ENCODE measurements at regions not wholly inside any gene's neighbourhood (a gene's known extent, or its start where the extent isn't known, plus 50 kb on each side); places are given as distances from the start of the nearest gene placed in this dataset.

DNA sequence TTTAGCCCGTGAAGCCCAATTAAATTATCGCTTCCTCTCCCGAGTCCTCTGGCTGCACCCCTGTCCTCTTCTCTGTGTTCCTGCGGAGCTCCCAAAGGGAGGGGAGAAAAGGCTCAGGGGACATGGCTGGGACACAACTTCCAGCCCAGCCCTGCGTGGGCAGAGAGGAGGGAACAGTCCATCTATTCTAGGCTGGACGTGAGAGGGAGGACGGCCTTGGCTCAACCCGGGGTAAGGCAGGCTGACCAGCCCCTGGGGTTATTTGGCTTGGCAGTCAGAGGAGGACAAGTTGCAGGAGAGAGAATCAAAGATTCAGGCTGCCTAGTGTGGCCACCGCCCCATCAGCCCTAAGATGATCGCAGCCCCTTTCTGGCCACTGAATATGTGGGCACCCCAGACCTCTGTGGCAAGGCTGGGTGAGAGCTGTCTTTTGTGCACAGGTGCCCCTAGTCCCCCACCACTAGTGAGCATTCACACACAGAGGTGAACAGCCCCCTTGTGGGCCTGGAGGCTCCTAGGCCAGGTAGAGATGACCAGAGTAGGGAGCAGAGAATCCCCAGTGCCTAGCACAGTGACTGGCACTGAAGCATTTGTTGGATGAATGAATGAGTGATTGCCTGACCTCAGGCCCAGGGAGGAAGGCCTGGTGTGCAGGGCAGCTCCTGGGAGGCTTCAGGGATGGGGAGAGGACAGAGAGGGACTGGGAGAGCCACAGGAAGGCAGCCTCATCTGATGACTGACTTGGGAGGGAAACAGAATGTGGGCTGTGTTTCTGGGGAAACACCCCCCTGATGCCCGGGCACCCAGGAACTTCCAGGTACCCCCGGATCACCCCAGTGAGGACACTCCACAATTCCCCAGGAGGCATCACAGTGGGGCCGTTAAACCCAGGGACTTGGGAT lies 133.9 kb downstream of the C9orf50 start:
- no peak for DNase-seq

DNA sequence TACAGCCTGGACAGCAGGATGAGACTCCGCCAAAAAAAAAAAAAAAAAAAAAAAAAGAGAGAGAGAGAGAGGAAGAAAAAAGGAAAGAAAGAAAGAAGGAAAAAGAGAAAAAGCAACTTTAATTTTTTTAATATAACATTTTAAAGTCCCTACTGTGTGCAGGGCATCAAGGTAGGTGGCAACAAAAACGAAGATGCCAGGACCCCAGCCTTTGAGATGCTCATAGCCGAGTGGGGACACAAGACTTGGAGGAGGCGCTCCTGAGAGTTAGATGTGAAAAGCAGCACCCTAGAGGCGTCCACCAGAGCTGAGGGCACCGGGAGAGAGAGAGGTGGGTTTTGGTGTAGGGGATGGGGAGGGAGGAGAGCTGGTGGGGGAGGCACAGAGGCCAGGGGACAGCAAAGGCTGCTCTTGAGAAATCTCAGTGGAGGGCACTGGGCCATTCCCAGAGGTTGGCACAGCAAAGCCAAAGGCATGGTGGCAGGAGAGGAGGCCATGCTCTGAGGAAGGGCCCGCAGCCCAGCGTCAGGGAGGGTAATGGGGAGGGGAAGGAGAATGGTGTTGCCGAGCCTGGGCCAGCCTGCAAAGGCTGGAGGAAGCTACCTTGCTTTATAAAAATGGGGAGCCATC lies 135.6 kb downstream of the C9orf50 start:
- no peak for DNase-seq

DNA sequence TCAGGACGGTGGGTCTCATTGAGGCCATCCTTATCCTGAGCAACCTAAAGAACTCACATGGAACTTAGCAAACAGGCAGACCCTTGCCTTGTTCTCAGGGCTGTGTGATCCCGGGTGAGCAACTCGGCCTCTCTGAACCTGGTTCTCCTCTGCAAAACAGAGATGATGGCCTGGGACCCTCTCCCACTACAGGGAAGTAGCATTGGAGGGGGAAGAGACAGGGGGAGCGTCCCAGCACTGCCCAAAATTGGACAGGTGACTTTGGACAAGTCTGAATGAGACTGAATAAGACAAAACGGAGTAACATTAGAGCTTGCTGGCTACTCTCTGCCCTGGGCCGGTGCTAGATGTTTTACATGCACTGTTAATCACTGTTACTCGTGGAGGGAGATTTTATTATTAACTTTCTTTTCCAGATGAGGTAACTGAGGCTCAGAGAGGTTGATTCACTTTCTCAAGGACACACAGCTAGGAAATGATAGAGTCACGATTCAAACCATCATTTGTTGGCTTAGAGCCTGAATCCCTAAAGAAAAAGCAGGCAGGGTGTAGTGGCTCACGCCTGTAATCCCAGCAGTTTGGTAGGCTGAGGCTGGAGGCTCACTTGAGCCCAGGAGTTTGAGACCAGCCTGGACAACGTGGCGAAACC lies 136.4 kb downstream of the C9orf50 start:
- no peak for DNase-seq

DNA sequence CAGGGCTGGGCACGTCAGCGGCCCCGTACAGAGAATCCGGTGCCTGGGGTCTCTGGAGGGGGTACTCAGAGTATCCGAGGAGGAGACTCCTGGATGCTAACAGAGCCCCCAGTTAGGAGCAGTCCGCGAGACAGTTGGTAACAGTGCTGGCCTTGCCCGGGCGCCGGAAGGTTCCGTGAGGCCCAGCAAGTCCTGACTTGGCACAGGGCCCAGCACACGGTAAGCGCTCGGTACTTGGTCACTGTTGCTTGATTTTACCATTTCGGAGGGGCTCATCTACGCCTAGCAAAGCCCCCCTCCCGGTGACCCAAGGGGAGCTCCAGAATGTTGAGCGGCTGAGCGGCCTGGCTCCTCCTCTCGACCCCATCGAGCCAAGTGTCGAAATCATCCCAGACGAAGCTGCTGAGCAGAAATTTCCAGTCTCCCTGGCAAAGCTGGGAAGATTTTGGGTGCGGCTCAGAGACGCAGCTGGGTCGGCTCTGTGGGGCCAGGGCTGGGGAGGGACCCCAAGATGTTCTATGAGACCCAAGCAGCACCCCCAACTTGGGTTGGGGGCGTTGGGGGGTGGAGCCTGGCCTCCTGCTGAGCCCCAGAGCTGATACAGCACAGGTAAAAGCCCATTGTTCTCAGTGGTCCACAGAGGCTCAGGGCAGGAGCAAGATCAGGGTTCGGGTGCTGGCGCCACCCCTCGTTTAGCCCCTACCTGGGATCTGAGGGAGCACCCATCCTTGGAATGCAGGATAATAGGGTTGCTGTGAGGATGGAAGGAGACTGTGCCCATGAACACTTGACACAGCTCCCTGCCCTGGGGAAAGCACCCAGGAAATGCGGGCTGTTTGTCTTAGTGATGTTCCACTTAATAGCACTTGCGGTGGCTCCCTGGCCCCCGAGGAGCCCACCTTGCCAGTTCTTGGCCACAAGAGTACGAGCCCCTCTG lies 137.2 kb downstream of the C9orf50 start:
- no peak for DNase-seq

DNA sequence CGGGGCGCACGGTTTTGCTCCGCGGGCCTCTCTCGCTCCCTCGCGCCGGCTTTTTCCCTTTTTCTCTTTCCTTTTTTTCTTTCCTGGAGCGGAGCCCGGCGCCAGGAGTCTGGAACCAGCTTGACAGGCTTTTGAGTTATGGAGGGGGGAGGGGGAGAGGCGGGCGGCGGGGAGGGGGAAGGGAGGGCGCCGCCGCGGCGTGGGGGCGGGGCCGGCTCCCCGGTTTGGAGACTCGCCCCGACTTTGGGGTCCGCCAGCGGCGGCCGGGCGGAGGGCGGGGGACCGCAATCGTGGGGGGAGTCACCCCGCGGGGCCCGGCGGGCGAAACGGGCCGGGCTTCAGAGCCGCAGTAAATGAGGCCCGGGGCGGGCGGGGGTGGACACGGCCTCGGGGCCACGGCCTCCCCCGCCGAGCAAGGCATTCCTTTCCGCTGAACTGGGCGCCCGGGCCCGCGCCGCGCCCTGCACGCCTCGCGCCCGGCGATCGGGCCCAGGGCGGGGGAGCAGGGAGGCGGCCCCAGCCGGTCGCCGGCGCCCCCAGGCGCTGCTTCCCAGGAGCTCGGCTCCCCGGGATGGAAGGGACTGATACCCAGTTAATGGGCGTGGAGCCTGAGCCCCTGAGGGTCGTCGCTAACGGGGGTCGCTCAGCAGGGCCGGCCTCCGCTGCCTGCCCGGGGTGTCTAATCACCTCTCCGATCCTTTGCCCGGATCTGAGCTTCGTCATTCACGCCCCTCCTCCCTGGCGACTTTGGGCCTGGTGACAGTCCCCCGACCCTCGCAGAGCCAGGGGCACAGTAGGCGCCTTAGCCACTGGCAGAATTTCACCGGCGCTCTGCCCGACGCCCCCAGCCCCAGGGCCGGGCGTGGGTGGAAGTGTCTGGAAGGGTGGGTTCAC lies 138.1 kb downstream of the C9orf50 start:
- no peak for DNase-seq

DNA sequence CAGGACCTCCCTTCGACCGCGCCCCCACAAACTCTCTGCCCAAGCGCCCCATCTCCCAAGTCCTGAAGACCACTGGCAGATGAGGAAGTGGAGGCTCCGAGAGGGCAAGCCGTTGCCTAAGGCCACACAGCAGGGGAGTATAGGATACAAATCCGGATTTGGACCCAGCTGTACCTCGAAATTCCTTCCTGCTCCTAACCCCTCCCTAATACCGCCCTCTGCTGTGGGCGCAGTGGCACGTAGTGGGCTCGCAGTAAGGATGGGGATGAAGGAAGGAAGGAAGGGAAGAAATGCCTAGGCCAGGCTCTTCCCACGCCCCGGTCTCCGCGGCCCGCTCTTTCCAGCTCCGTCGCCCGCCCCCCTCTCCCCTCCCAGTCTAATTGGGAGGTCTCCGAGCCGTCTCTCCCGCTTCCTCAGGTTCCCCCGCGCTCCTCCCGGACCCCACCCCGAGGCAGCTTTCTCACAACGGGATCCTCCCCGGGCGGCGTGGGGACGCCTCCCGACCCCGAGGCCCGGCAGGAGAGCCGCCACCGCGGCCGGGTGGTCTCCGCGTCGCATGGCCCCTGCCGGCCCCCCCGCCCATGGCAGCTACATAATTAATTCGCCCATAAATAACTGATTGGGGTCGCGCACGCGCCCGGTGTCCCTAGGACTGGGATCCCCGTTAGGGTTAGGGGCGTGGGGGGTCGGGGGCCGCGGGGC lies 138.9 kb downstream of the C9orf50 start:
- no peak for DNase-seq

DNA sequence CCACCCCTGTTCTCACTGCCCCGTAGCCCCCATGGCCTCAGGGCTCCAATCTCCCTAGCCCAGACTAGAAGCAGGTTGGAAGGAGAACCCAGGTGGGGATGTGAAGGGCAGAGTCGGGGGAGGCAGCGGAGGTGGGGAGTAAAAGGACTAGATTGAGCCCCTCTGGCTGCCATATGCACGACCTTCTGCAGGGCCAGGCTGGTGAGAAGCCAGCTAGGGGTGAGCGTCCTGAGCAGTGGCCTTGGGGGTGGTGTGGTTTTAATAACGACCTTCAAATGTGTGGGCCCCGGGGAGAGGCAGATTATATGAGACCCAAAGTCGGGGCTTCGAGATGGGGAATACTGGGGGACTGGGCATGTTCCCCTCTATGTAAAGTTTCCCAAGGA lies 139.5 kb downstream of the C9orf50 start:
- DNase-seq: no peak

DNA sequence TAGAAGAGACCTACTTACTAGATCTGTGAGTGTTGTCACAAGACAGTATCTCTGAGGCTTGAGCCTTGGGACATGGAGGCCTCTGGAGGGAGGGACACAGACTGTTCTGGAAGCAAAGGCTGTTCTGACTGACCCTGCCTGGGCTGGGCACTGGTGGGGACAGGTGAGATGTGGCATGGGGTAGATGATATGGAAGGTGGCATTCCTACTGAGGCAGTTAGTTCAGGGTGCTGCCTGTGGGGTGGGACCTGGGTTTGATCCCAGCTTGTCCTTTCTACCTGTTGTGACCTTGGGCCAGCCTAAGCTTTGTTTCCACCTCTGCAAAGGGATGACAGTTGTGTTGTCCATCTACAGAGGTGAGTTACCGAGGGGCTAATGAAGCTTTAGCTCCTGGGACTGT lies 140.2 kb downstream of the C9orf50 start:
- DNase-seq: no peak

DNA sequence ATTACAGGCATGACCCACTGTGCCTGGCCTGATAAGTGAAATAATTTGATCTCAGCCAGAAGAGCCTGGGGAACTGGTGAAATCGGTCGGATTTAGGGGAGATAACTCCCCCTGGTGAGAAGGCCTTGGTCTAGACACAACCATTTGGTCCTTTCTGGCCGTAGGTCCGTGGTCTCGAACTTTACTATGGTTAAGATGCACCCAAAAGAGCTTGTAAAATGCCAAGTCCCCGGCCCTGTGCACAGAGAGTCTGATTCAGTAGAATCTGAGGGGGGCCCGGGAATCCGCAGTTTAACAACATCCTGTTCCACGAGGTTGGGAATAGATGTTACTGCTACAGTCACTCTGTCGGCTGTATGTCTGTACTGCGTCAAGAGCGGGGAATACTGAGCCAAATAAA lies 140.7 kb downstream of the C9orf50 start:
- DNase-seq: no peak

DNA sequence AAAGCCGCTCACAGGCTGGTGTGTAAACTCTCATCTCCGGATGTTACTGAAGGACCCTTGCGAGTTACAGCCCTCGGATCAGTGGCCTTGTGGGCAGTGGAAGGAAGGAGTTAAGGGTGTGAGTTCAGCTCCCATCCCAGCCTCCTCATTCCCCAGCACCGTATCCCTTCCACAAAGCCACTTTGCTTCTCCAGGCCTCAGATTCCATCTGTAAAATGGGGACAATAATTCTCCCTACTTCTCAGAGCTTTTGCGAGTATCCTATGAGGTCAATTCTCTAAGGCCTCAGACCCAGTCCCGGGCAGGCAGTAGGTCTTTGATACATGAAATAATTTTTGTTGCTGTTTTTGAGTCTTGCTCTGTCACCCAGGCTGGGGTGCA lies 141.3 kb downstream of the C9orf50 start:
- no peak for DNase-seq

DNA sequence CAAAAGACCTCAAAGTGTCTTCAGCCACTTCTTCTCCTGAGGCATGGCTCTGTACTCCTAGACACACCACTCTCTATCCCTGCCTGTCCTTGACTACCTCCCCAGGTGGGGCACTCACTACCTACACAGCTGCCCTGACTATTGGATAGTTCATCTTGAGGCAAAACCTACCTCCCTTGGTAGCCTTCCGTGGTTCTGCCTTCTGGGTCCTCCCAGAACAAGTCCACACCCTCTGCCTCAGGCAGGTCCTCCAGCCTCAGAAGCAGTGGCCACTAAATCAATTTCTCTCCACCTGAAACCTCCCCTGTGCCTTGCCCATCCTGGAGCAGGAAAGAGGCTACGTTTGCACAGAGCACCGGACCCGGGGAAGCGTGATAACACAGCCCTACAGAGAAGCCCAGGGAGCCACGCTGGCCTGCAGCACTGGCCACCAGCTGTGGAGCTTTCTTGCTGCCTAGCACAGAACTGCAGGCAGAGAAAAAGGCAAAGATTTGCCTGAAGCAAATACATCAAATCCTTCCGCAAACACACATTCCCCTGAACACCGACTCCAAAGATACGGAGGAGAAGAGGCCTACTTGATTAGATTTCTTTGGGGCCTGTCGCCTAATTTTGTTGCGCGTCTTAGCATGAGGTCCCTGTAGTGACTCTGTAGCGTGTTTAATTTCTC lies 141.8 kb downstream of the C9orf50 start:
- DNase-seq: no peak

DNA sequence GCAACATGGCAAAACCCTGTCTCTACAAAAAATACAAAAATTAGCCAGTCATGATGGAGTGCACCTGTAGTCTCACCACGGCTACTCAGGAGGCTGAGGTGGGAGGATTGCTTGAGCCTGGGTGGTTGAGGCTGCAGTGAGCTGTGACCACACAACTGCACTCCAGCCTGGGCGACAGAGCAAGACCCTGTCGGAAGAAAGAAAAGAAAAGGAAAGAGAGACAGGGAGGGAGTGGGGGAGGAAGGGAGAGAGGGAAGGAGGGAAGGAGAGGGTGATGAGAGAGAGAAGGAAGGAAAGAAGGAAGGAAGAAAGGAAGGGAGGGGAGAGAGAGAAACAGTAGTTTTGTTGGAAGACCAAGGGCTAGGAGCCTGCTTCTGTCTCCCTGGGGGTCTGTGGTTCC lies 142.4 kb downstream of the C9orf50 start:
- DNase-seq: no peak

DNA sequence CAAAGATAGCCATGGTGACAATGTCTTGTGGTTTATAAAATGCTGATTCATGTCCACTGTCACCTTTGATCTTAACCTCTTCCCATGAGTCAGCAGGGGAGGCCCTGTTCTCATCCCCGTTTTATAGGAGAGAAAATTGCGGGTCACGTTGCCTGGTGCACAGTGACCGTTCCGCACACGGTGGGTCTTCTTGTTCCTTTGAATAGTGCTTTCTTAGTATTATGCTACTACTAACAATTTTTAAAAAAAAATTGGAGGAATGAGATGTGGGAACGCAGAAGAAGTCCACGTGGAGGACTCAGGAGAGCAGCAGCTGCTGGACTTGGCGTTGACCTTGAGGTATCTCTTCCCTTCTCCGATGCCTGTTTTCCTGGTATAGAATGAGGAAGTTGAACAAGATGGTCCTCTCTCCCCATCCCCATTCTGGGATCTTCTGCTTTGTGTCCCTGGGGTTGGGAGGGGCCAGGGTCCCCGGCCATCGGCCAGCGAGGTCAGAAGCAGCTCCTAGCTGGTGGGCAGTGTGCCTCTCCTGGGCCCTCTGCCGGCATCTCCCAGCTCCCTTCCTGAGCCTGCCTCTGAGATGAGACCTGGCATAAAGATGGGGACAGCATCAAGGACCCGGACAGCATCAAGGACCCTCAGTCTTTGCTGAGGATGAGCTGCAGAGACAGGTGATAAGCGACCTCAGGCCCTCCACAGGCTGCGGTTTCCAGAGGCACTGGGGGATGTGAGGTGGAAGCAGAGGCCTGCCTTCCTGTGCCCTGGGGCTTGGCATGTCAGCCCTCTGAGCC lies 143.9 kb downstream of the C9orf50 start:
- no peak for DNase-seq

DNA sequence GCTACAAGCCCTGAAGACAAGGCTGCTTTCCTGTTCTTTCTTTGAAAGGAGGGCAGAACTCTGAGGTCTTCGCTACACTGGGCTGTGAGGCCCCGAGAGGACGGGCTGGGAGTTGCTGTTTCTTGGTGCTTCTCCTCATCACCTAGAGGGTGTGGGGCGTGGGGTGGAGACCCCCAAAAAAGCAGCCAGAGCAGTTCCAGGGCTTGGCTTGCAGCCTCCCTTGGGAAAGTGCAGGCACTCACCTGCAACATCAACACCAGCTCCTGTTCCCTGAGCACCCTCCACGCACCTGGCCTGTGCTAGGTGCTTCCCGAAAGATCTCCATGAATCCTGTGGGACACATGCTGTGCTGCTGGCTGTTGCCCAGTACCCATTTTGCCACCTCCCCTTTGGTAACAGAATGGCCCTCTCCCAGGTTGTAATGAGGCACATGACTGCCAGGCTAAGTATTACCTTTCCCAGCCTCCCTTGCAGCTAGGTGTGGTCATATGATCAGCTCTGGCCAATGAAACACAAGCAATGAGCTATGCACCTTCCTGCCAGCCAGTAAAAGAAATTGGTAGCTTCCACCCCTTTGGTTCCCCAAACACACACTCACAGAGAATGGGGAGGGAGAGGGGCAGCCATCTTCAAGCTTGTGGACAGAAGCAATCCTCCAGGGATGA lies 146.0 kb downstream of the C9orf50 start:
- DNase-seq: no peak

DNA sequence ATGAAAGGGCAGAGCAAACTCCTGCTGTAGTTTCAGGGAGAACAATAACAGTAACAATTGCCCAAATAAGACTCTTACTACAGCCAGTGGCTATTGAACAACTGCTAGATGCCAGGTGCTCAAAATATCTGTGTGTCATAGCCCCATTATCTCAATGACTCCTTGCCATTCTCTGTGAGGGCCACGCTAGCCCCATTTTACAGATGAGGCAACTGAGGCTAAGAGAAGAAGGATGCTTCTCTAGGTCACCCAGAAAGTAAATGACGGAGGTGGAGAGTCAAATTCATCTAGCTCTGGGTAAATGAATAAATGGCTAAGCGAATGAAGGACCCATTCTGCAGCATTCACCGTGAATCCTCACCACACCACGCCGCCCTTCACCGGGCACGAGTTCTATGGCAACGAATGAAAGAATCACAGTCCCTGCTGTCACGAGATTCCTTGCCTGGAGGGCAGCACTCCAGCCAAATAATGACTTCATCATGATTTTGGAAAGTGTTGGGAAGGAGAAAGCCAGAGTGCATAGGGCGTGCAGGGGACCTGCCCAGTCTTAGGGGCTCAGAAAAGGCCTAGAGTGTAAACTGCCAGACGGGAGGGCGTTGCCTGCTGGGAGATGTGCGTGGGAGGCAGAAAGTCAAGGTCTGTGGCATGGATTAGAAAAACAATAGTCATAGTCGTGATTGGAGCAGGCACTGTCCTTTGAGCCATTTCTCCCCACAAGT lies 147.2 kb downstream of the C9orf50 start:
- no peak for DNase-seq

DNA sequence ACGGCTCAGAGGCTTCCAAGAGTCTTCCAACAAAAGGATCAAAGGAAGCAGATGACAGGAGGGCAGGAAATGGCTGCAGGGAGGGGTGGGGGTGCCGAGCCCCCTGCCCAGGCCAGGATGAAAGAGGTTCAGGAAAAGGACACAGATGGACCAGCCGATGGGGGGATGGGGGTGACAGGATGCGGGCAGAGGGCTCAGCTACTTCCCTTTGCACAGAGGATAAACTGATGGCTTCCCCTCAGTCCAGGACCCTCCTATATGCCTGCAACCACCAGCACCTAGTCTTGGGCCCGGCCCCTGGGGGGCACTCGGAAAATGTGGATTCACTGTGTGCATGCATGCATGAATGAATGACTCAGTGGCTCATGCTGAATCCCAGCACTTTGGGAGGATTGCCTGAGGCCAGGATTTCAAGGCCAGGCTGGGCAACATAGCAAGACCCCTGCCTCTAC lies 148.2 kb downstream of the C9orf50 start:
- DNase-seq: no peak

DNA sequence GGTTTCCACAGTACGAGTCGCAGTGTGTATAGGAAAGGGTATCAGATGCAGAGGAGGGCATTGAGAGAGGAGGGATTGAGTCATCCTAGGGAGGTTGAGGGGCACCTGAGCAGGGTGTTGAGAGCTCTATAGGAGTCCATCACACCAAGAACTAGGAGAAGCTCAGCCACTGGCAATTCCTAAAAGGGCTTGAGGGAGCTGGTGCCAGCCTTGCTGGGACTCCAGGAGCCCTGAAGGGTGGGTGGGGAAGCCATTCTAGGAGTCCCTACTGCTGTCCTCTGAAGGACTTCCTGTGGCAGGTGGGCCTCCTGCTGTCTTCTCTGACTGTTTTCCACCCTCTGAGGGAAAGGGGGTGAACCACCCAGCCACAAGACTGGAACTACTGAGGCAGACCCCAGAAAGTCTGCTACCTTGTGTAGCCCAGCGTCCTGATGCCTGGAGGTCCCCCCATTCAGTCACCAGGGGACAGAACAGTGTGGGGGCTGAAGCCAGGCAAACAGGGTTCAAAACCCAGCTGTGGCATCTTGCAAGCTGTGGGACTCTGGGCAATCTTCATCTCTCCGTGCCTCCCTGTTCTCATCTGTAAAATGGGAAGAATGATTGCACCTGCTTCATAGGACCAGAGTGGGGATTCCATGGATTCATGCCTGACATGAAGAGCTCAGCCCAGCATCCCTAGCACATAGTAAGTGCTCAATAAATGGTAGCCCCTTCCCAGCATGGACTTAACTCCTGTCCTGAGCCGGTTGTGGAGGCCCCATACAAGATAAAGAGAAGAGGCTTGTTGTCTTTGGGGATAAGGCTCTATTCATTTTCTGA lies 149.5 kb downstream of the C9orf50 start:
- no peak for DNase-seq

DNA sequence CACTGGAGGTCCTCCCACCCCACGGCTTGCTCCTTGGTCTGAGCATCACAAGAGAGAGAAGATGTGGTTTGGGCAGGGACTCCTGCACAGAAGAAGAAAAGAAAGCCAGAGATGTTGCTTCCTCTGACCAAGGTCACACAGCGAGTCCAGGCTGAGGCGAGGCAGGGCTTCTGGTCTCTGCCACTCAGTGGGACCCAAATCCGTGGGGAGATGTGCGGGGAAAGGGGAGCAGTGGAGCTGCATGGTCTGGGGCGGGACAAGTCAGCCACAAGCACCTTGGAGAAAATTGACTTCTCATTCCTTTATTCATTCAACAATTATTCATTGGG lies 150.9 kb downstream of the C9orf50 start:
- DNase-seq: no peak
